ENCODE measurements at regions not wholly inside any gene's neighbourhood (a gene's known extent, or its start where the extent isn't known, plus 50 kb on each side); places are given as distances from the start of the nearest gene placed in this dataset.
"Not testable (repeated sequence)": the region's sequence is repeated elsewhere in the genome, so short reads cannot be mapped to it uniquely, and the experiment has no call there.

DNA sequence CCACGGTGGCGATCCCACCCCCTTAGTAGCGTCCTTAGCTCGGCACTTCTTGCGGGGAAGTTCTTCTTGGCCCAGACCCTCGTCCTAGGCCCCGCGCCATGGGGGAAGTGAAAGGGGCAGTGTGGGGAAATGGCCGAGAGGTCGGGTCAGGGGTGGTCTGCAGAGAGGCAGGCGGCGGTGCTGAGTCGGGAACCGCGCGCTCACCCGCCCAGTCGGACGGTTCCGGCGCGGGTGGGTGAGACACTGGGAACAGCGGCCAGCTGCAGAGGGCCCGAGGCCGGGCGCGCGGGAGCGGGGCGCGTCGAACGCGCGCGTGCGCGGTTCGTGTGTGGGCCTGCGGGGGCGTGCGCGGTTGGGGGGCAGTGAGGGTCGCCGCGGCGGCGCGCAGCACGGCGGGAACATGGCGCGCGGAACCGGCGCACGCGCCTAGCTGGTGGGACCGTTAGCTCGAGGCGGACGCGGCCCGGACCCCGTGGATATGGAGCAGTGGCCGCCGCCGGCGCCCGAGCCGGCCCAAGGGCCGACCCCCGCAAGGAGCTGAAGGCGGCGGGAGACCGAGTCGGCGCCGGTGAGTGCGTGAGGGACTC, 246.9 kb downstream of the GOLGA6L6 start:
- DNase-seq = no peak

GRCh38 chr15:20292422-20293005, 249.1 kb downstream of the GOLGA6L6 start:
- H3K9me3 Mint-ChIP-seq = peaks cover 8 to 15% (median 11%) of the 10 kb centered on the region in 7 donors
- H3K27ac Mint-ChIP-seq; H2AFZ ChIP-seq (ENCODE audit: insufficient read depth, low read depth, low read length, poor library complexity, severe bottlenecking); H3K79me2 ChIP-seq (ENCODE audit: insufficient read depth, low read length); H4K20me1 ChIP-seq (ENCODE audit: insufficient read depth, low read length); H3K4me2 ChIP-seq (replicated peaks; ENCODE audit: extremely low read depth, low read length, poor library complexity, severe bottlenecking); intact Hi-C loops (cut with micrococcal nuclease); H3K27ac ChIP-seq (ENCODE audit: low read depth in 1 of 2, low read length in 2 of 2); H3K4me1 ChIP-seq (ENCODE audit: control insufficient read depth in 1 of 2, insufficient read depth in 2 of 2, low read length in 2 of 2); H3K4me3 ChIP-seq (replicated peaks in 1 of 3; ENCODE audit: low read depth in 2 of 3, low read length in 3 of 3); H3K36me3 ChIP-seq (replicated peaks in 1 of 2; ENCODE audit: control insufficient read depth in 1 of 2, insufficient read depth in 2 of 2, low read length in 2 of 2); H3K4me3 Mint-ChIP-seq; DNase-seq; H3K27me3 Mint-ChIP-seq (ENCODE audit: low read depth in 3 of 3); H3K36me3 Mint-ChIP-seq; H3K4me1 Mint-ChIP-seq; H3K9ac ChIP-seq (ENCODE audit: insufficient read depth, low read length, poor library complexity, severe bottlenecking); H3K27me3 ChIP-seq (ENCODE audit: control insufficient read depth in 2 of 2, insufficient read depth in 2 of 2, low read length in 2 of 2): not testable (repeated sequence)
- 74% methylated on average over 5 of the region's 5 CpGs for WGBS (ENCODE audit: insufficient coverage)
- H3K9me3 ChIP-seq (replicated peaks in 1 of 2; ENCODE audit: control insufficient read depth in 1 of 2, insufficient read depth in 1 of 2, low read length in 2 of 2) = peaks cover 19 to 22% of the 10 kb centered on the region in 2 donors

More for the DNA sequence above, 246.9 kb downstream of the GOLGA6L6 start:
- H3K36me3 ChIP-seq (replicated peaks in 1 of 2; ENCODE audit: control insufficient read depth in 1 of 2, insufficient read depth in 2 of 2, low read length in 2 of 2) = no peaks in the 10 kb centered on the region
- peaks cover 15 to 18% of the 10 kb centered on the region in 2 donors for H3K9me3 ChIP-seq (replicated peaks in 1 of 2; ENCODE audit: control insufficient read depth in 1 of 2, insufficient read depth in 1 of 2, low read length in 2 of 2)
- no peak overlapping the region for H2AFZ ChIP-seq (ENCODE audit: insufficient read depth, low read depth, low read length, poor library complexity, severe bottlenecking)
- intact Hi-C loops (cut with micrococcal nuclease) = no loop called here
- no peaks in the 10 kb centered on the region for H3K4me1 ChIP-seq (ENCODE audit: control insufficient read depth in 1 of 2, insufficient read depth in 2 of 2, low read length in 2 of 2)
- 69% methylated on average over 77 of the region's 80 CpGs for WGBS (ENCODE audit: insufficient coverage)
- H3K4me3 ChIP-seq (replicated peaks in 1 of 3; ENCODE audit: low read depth in 2 of 3, low read length in 3 of 3) = no peak overlapping the region
- H3K36me3 Mint-ChIP-seq = no peaks in the 10 kb centered on the region
- no peaks in the 10 kb centered on the region for H3K27me3 ChIP-seq (ENCODE audit: control insufficient read depth in 2 of 2, insufficient read depth in 2 of 2, low read length in 2 of 2)
- peaks cover 8 to 17% (median 11%) of the 10 kb centered on the region in 7 donors for H3K9me3 Mint-ChIP-seq
- no peak overlapping the region for H3K27ac ChIP-seq (ENCODE audit: low read depth in 1 of 2, low read length in 2 of 2)
- no peaks in the 10 kb centered on the region for H4K20me1 ChIP-seq (ENCODE audit: insufficient read depth, low read length)
- no peaks in the 10 kb centered on the region for H3K79me2 ChIP-seq (ENCODE audit: insufficient read depth, low read length)
- TF ChIP-seq, protein P1, sequence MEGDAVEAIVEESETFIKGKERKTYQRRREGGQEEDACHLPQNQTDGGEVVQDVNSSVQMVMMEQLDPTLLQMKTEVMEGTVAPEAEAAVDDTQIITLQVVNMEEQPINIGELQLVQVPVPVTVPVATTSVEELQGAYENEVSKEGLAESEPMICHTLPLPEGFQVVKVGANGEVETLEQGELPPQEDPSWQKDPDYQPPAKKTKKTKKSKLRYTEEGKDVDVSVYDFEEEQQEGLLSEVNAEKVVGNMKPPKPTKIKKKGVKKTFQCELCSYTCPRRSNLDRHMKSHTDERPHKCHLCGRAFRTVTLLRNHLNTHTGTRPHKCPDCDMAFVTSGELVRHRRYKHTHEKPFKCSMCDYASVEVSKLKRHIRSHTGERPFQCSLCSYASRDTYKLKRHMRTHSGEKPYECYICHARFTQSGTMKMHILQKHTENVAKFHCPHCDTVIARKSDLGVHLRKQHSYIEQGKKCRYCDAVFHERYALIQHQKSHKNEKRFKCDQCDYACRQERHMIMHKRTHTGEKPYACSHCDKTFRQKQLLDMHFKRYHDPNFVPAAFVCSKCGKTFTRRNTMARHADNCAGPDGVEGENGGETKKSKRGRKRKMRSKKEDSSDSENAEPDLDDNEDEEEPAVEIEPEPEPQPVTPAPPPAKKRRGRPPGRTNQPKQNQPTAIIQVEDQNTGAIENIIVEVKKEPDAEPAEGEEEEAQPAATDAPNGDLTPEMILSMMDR (IDR thresholded peaks at IDR 0.05) = no peak
- no peak overlapping the region for H3K4me3 Mint-ChIP-seq
- H3K4me1 Mint-ChIP-seq = no peaks in the 10 kb centered on the region
- H3K9ac ChIP-seq (ENCODE audit: insufficient read depth, low read length, poor library complexity, severe bottlenecking) = no peak overlapping the region
- no peak overlapping the region for H3K4me2 ChIP-seq (replicated peaks; ENCODE audit: extremely low read depth, low read length, poor library complexity, severe bottlenecking)
- peaks cover 0 to 2% (median 2%) of the 10 kb centered on the region in 3 donors for H3K27me3 Mint-ChIP-seq (ENCODE audit: low read depth in 3 of 3)
- no peak overlapping the region for H3K27ac Mint-ChIP-seq

GRCh38 chr15:20291616-20292015, 250.0 kb downstream of the GOLGA6L6 start:
- H3K4me1 Mint-ChIP-seq; H3K4me1 ChIP-seq (ENCODE audit: control insufficient read depth in 1 of 2, insufficient read depth in 2 of 2, low read length in 2 of 2); intact Hi-C loops (cut with micrococcal nuclease); H3K79me2 ChIP-seq (ENCODE audit: insufficient read depth, low read length); H3K36me3 ChIP-seq (replicated peaks in 1 of 2; ENCODE audit: control insufficient read depth in 1 of 2, insufficient read depth in 2 of 2, low read length in 2 of 2); H4K20me1 ChIP-seq (ENCODE audit: insufficient read depth, low read length); H3K4me3 ChIP-seq (replicated peaks in 1 of 3; ENCODE audit: low read depth in 2 of 3, low read length in 3 of 3); H3K4me3 Mint-ChIP-seq; H3K27ac Mint-ChIP-seq; H3K27me3 ChIP-seq (ENCODE audit: control insufficient read depth in 2 of 2, insufficient read depth in 2 of 2, low read length in 2 of 2); H3K27me3 Mint-ChIP-seq (ENCODE audit: low read depth in 3 of 3); H3K36me3 Mint-ChIP-seq; H3K27ac ChIP-seq (ENCODE audit: low read depth in 1 of 2, low read length in 2 of 2); H3K9ac ChIP-seq (ENCODE audit: insufficient read depth, low read length, poor library complexity, severe bottlenecking); H2AFZ ChIP-seq (ENCODE audit: insufficient read depth, low read depth, low read length, poor library complexity, severe bottlenecking); DNase-seq; H3K4me2 ChIP-seq (replicated peaks; ENCODE audit: extremely low read depth, low read length, poor library complexity, severe bottlenecking): not testable (repeated sequence)
- peaks cover 7 to 11% (median 8%) of the 10 kb centered on the region in 7 donors for H3K9me3 Mint-ChIP-seq
- 79% methylated on average over 5 of the region's 7 CpGs for WGBS (ENCODE audit: insufficient coverage)
- peaks cover 19 to 22% of the 10 kb centered on the region in 2 donors for H3K9me3 ChIP-seq (replicated peaks in 1 of 2; ENCODE audit: control insufficient read depth in 1 of 2, insufficient read depth in 1 of 2, low read length in 2 of 2)

GRCh38 chr15:20290606-20291005, 251.0 kb downstream of the GOLGA6L6 start:
- H3K27me3 ChIP-seq (ENCODE audit: control insufficient read depth in 2 of 2, insufficient read depth in 2 of 2, low read length in 2 of 2); H3K9ac ChIP-seq (ENCODE audit: insufficient read depth, low read length, poor library complexity, severe bottlenecking); H3K4me3 Mint-ChIP-seq; H3K27ac ChIP-seq (ENCODE audit: low read depth in 1 of 2, low read length in 2 of 2); H4K20me1 ChIP-seq (ENCODE audit: insufficient read depth, low read length); H2AFZ ChIP-seq (ENCODE audit: insufficient read depth, low read depth, low read length, poor library complexity, severe bottlenecking); intact Hi-C loops (cut with micrococcal nuclease); H3K27ac Mint-ChIP-seq; H3K27me3 Mint-ChIP-seq (ENCODE audit: low read depth in 3 of 3); H3K4me1 ChIP-seq (ENCODE audit: control insufficient read depth in 1 of 2, insufficient read depth in 2 of 2, low read length in 2 of 2); H3K36me3 ChIP-seq (replicated peaks in 1 of 2; ENCODE audit: control insufficient read depth in 1 of 2, insufficient read depth in 2 of 2, low read length in 2 of 2); H3K4me2 ChIP-seq (replicated peaks; ENCODE audit: extremely low read depth, low read length, poor library complexity, severe bottlenecking); H3K4me3 ChIP-seq (replicated peaks in 1 of 3; ENCODE audit: low read depth in 2 of 3, low read length in 3 of 3); H3K9me3 Mint-ChIP-seq; H3K79me2 ChIP-seq (ENCODE audit: insufficient read depth, low read length); DNase-seq; H3K36me3 Mint-ChIP-seq; H3K4me1 Mint-ChIP-seq: not testable (repeated sequence)
- 89% methylated on average over 8 of the region's 11 CpGs for WGBS (ENCODE audit: insufficient coverage)
- H3K9me3 ChIP-seq (replicated peaks in 1 of 2; ENCODE audit: control insufficient read depth in 1 of 2, insufficient read depth in 1 of 2, low read length in 2 of 2) = peaks cover 19 to 21% of the 10 kb centered on the region in 2 donors

All from CD14-positive monocyte (primary cell).